GM11168 (cell line): ENCODE measurements at regions not wholly inside any gene's neighbourhood (a gene's known extent, or its start where the extent isn't known, plus 50 kb on each side); places are given as distances from the start of the nearest gene placed in this dataset.
"Not testable (repeated sequence)": the region's sequence is repeated elsewhere in the genome, so short reads cannot be mapped to it uniquely, and the experiment has no call there.

ENCODE experiments used
- in situ Hi-C: fragments of 300-500 bp; cut with MboI; formaldehyde crosslinking; loops from one replicate; pipeline ENCODE4 v1.12.0; 2022; ENCODE audit warnings: low sequenced_read_pairs; ENCODE audit not compliant: unreplicated experiment

DNA sequence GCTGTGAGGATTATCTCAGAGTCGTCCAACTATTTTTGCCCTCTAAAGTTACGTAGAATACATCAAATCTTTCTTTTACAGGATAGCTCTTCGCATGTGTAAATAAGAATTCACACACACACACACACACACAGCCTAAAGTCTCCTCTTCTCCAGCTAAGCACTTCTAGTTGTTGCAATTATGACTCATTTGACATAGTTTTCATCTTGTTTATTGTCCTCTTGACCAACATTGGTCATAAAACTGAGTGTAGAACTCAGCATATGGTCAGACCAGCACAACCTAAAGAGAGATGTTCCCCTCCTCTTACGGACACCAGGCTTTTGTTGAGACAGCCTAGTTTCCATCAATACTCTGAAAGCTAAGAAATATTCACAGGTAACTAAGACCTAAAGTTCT lies 234.2 kb downstream of the BLID start:
- in situ Hi-C loops = no loop called here

DNA sequence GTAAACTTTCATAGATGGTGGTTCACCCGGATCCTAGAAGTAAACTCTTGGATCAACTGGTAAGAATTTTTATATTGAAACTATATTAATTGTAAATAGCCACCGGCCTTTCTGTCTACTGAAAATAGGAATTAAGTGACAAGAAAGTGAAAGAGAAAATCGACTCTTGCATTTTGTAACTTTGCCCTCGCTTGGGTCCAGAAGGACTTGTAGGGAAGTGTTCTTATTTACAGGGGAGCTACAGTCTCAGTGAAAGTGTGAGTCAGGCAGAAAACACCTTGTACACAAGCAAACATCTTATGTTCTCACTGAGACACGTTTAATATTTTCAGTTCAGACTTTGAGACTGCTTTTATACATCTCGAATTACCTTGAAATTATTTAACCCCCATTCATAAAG lies 238.9 kb downstream of the BLID start:
- in situ Hi-C loops = no loop called here

DNA sequence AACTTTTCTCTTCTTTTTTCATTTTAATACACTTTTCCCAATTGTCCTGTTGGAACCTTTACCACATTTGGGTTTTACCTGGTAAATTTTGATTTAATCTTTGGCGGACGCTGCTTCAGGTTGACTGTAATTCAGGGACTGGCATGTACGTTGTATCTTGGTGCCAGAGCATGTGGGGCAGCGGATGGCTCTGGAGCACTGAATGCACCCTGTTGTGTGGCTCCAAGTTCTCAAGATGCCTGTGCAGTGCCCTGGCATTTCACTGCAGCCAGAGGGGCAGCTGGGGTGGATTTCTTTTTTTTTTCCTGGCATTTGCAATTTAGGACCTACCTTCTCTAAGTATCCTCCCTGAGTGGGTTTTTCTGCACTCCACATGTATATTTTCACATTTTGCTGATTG lies 242.2 kb downstream of the BLID start:
- in situ Hi-C loops = no loop called here

DNA sequence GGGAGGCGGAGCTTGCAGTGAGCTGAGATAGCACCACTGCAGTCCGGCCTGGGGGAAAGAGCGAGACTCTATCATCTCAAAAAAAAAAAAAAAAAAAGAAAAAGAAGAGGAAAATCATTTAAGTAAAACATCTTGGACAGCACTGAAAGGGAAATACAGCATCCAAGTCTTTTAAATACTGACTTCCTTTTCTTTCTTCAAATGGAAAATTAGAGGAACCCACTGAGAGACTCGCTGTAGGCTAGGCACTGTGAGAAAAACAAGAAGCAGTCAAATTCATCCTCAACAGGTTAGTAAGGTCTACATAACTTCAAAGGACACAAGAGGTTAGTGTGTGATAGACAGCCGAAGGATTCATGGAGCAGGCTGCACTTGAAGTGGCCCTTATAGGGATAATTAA lies 243.7 kb downstream of the BLID start:
- in situ Hi-C loops = no loop called here

DNA sequence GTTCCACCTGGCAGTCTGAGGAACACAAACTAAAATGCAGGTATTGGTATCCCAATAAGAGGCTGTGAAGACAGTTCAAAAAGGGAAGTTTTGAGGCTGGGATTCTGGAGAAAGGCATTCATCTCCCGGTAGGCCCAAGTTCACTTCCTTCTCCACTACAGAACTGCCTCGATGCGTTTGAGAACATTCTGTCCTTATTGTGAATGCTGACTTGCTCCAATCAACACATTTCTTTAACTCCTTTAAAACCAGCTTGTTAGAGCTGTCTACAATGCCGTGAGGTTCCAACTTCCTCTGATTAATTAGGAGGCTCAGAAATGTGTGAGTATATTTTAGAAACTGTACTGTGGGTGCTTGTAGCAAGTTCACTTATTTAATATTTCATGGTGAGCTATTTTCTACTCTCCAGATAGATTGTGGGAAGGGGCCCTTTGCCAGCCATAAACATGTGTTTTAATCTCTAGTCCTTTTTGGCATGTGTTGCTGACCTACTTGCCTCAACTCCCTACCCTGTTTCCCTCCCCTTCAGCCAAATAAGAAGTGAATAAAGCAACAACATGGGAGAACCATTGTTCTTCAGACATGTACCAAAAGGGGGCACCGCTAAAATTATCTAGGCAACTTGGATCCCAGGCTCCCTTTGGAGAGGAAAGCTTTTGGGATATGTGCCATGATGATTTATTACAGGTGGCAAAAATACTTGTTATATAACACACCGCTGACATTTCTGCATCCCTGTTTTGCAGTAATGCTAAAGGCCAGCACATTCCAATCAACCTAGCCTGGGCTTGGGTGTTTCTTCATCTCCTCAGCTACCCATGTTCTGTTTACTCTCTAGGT lies 245.6 kb downstream of the BLID start:
- in situ Hi-C loops = no loop called here

DNA sequence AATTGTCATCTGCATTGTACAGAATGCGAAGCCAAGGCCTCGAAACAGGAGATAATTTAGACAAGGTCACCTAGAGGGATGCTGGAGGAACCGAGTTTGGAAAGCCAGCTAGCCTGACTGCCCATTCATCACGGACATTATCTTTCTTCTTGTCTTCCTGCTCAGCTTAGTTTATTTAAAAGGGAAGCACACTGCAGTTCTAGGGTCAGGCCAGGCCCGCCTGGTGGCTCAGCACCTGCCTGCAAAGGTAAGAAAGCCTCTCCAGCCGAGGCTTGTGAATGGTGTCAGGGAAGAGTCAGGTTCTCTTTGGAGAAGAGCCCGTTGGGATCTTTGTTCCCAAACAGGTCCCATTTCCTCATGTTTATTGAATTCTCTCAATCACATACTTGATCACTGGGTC lies 246.5 kb downstream of the BLID start:
- in situ Hi-C loops = no loop called here

DNA sequence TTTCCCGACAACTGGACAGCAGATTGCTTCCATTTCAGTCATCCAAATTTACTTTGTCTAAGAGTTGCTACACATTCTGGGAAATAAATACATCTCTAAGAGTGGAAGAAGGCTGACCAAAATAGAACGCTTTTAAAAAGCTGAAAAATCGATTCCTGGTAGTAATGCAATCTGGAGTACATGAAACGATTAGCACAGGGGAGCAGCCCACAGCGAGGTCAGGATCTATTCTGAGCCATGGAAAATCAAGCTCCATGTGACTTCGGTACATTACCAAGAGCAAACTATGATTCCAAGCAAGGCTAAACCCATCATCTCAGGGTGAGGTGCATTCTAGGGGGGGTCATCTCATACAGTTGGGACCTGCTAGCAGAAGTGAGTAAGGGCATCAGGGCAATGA lies 249.3 kb downstream of the BLID start:
- in situ Hi-C loops = no loop called here

DNA sequence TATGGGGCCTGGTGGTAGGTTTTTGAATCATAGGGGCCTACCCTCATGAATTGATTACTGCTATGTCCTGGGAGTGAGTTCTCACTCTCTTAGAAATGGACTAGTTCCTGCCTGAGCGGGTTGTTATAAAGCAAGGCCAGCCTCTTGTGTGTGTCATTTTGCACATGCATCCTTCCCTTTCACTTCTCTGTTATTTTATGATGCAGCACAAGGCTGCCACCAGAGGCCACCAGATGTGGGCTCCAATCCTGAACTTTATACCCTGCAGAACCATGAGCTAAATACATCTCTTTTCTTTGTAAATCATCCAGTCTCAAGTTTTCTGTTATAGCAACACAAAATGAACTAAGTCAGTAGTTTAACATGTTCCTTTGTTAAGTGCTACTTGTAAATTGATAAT lies 251.4 kb downstream of the BLID start:
- in situ Hi-C loops = no loop called here

DNA sequence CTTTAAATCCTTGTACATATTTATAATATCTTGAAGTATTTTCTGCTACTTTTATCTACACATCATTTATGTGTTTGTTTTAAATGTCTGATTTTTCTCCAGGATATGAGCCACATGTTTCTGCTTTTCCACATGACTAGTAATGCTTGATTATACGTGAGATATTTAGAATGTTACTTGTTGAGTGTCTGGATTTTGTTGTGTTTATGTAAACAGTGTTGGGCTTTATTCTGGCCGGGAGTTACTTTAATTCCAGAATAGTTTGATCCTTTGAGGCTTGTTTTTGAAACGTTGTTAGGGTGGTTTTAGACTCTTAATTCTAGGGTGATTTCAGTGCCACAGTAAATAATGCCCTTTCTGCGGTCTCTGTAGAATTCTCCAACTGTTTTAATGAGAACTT lies 252.9 kb downstream of the BLID start:
- in situ Hi-C loops = no loop called here

DNA sequence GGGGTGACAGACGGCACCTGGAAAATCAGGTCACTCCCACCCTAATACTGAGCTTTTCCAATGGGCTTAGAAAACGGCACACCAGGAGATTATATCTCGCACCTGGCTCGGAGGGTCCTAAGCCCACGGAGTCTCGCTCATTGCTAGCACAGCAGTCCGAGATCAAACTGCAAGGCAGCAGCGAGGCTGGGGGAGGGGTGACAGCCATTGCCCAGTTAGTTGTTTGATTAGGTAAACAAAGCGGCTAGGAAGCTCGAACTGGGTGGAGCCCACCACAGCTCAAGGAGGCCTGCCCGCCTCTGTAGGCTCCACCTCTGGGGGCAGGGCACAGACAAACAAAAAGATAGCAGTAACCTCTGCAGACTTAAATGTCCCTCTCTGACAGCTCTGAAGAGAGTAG lies 260.9 kb downstream of the BLID start:
- in situ Hi-C loops = not testable (repeated sequence)

DNA sequence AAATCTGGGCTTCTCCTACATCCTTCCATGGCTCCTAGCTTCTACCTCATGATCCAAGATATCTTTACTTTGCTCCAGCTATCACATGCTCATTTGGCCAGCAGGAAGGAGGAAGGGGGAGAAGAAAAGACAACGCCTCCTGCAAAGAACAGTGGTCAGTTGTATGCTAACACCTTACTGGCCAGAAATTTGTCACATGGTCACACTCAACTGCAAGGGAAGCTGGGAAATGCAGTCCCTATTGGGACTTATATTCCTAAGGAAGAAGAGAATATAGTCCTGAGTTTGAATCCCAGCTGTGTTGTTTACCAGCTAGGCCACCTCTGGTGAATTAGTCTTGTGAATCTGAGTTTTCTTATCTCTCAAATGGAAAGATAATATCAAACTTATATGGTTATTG lies 272.0 kb downstream of the BLID start:
- in situ Hi-C loops = no loop called here

DNA sequence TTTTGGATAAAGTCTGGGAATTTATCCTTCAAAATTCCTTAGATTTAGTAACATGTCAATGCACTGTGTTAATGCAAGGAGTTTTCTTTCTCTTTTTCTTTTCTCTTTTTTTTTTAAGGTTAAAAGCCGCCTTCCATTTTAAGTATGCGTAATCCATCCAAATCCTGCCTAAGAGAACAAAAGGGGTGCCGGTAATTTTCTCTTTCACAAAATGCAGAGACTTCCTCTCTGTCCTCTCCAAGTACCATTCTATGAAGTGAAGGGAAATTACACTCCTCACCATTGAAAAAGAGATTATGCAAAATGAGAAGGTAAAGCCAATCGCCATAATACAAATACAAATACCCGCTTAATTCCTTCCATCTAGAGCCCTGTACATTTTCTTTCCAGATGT lies 273.8 kb downstream of the BLID start:
- in situ Hi-C loops = no loop called here

DNA sequence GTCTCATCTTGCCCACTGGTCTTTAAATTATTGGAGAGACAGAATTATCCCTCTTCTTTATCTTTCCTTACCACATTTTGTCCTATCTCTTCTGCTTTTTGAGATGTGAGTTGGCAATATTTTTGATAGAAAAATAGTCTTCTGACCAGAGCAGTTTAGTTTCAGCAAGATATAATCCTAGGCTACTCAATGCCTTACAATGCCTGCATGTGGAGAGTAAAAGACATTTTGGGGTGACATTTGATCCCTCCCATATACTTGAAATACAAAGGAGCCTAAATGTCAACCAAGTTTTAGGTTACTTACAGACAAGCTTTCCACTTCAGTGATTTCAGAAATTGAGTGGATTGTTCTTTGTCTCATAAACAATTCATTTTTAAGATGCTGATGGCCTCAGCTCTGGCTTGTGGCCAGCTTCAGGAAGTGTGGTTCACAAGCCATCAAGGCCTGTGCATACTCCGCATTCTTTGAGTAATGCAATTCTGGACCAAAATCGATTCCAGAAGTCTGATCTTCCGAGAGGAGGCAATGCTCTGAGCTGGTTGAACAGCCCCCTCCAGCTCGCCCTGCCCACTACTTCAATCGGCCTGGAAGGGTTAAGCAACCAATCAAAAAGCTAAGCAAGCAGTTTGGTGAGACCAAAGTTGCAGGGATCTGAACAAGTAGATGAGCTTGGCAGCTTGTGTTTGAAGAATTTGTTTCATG lies 274.4 kb downstream of the BLID start:
- in situ Hi-C loops = no loop called here

DNA sequence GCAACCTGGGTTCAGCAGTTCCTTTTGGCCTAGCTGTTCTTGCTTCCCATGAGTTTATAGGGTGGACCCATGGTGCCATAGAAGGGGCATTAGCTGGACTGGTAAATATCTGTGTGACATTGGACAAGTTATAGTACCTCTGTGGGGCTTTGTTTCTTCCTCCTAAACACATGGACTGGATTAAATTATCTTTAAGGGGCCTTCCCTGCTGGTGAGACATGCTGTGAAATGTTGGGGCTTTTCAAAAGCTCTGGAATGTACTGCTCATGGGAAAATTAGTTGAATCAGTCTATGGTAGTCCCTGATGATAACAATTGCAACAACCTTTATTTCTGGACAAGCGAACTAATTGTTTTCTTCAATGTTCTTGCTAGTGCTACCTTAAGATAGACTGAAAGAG lies 276.2 kb downstream of the BLID start:
- in situ Hi-C loops = no loop called here

DNA sequence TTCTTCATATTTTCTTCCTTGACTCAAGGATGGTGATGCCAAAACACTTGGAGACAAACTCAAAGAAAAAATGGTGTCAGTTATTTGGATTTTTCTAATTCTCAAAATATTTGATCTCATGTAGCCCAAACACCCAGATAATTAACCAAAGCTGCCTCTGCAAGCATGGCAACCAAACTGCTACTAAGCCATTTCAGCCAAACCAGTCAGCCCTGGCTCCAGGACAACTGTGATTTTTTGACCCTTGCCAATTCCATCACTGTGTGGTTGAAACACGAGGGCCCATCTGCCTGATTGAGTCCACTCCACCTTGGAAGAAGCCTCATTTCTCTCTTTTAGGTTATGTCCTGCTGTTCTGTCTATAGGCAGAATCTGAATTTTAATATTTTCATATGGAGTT lies 277.4 kb downstream of the BLID start:
- in situ Hi-C loops = no loop called here

DNA sequence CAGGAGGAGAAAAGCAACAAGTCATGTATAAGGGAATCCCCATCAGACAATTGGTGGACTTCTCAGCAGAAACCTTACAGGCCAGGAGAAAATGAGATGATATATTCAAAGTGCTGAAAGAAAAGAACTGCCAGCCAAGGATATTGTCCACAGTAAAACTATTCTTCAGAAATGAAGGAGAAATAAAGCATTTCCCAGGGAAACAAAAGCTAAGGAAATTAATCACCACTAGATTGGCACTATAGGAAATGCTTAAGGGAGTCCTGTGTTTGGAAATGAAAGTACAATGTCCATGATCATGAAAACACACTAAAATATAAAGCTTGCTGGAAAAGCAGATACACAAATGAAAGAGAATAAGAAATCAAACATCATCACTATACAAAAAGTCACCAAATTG lies 282.0 kb downstream of the BLID start:
- in situ Hi-C loops = no loop called here

DNA sequence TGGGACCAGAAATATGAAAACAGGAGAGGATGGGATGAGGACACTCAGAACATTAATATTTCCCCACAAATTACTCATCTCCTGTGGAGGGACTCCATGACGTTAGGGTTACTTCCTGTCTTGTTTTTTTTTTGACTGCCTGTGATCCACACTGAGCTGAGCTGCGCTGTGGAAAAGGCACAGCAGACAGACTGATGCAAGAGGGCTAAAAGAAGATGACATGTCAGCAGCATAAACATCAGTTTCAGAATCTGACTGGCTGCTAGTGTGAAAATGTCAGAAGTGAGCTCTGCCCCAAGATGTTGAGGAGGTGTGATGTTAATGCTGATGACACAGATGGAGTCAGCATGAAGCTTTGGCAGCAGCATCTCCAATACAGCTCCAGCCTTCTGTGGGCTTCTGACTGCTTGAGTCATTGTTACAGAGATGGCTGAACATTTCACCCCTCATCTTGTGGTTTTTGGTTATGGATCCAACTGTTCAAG lies 286.8 kb downstream of the BLID start:
- in situ Hi-C loops = no loop called here

DNA sequence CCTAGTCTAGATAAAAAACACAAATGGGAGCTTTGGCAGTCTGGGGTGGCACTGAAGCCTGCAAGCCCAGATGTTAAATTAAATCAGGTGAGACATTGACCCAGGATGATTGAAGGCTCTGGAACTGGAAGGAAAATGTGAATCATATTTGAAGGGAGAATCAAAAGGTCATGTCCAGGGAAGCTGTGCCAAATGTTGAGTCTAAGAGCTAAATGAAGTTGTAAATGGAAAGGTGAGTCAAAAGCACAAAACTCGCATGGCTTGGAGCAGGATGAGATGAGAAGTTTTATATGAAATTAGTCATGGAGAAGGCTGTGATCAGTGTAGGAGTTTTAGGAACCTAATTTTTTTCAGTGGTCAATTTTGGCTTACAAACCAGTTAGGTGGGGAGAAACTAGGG lies 301.1 kb downstream of the BLID start:
- in situ Hi-C loops = no loop called here

DNA sequence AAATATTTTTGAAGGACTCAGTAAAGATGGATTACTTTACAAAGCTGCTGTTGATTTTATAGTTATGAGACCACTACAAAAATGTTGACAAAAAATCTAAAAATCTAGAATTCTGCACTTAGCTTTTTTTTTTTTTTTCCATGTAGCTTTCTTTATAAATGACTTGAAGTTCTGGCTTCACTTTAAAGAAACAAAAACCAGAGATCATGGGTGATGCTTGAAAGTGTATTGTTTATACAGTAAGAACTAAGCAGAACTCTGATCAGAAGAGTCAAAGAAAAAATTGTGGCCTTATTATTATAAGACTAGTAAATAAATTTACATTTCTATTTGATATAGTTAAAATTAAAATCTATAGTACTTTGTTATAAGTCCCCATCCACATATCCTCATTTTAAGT lies 301.7 kb downstream of the BLID start:
- in situ Hi-C loops = no loop called here

DNA sequence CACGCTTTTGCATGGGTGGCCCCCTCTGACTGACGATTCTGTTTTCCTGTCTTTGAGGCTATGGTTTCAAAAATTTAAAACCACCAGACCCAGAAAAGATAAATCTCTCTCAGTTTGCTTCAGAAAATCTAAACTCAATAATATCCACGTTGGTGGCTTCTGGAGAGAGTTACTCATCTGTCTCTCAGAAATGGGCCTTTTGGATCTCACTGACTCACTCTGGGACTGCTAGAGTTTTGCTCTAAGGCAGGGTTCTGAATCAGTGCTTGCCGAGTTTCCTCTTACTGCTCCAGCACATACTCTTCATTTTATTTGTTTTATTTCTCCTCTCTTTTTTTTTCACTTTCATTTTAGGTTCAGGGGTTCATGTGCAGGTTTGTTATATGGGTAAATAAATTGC lies 305.7 kb downstream of the BLID start:
- in situ Hi-C loops = no loop called here

DNA sequence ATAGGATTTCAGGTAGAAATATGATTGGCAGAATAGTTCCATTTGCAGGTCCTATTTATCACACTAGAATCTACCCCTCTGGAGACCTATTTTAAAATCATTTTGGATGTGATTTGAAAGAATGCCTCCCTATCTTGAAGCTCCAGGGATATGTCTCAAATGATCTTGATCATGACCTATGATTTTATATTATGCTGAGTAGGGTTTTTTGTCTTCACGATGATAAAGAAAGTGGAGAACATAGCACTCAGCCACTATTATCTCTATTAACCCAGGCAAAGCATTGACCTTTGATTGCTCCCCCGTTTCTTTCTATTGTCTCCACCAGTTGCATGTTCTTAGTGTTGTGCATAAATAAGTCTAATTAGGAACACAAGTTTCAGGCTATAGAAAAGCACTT lies 307.9 kb downstream of the BLID start:
- in situ Hi-C loops = no loop called here

DNA sequence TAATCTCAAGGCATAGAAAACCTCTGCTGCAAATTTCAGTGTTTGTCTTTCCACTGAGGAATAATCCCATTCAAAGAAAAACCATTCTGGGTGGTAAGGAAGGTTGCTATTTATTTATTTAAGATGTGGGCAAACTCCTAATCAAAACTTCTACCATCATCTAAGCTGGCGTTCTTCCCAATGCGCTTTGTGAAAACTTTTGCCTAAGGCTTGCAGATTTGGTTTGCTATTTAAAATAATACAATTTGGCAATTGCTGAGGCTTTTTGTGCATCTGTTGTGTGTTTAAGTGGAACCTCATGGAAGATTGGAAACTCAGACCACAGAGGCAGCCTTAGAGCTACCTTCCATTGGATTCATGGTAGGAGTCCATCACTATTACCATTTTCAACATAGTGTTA lies 309.0 kb downstream of the BLID start:
- in situ Hi-C loops = no loop called here
